Epithelial cell of esophagus (primary cell): ENCODE measurements at regions not wholly inside any gene's neighbourhood (a gene's known extent, or its start where the extent isn't known, plus 50 kb on each side); places are given as distances from the start of the nearest gene placed in this dataset.
A peak's percentile ranks its signal among the peaks of the same experiment; 100 is the strongest.

Source experiments
- DNase-seq: peaks from one replicate; pipeline ENCODE4 v3.0.0; 2010; ENCODE audit warnings: low read depth
- H3K4me3 ChIP-seq: 2 replicates; pipeline ENCODE4 v1.5.1; 2011; ENCODE audit warnings: mild to moderate bottlenecking, low read length, control low read depth
- TF ChIP-seq, protein P1 (sequence below): IDR thresholded peaks from 2 replicates; pipeline ENCODE4 v1.5.1; 2011; ENCODE audit warnings: low read depth, mild to moderate bottlenecking, low read length, control low read depth, inconsistent platforms; ENCODE audit not compliant: insufficient read depth; ENCODE audit errors: missing control alignments

DNA sequence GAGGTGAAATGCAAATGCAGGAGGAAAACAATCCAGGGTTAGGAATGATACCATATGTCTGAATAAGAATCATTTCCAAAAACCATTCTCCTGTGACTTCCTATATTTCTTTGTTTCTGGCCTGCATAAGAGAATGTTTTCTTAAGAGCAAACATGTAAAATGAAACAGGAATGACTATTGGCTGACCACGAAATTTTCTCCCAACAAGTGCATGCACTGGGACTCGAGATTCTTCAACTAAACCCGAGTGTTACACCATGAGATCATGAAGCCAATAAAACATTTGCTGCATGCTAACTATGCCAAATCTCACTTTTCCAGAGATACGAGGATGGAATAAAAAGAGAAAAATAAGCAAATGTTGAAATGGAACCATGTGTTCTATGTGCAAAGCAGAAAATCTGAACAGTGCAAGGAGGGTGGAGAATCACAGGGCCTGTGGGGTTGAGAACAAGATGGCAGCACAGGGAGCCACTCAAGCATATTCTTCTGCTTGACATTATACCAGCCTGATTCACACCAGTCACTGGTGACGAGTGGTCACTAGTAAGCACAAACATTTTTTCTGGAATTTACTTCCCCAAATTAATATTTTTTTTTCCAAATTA, 212.2 kb upstream of the FOXA2 start:
- no peak overlapping the region for H3K4me3 ChIP-seq
- TF ChIP-seq, protein P1, sequence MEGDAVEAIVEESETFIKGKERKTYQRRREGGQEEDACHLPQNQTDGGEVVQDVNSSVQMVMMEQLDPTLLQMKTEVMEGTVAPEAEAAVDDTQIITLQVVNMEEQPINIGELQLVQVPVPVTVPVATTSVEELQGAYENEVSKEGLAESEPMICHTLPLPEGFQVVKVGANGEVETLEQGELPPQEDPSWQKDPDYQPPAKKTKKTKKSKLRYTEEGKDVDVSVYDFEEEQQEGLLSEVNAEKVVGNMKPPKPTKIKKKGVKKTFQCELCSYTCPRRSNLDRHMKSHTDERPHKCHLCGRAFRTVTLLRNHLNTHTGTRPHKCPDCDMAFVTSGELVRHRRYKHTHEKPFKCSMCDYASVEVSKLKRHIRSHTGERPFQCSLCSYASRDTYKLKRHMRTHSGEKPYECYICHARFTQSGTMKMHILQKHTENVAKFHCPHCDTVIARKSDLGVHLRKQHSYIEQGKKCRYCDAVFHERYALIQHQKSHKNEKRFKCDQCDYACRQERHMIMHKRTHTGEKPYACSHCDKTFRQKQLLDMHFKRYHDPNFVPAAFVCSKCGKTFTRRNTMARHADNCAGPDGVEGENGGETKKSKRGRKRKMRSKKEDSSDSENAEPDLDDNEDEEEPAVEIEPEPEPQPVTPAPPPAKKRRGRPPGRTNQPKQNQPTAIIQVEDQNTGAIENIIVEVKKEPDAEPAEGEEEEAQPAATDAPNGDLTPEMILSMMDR, result no peak
- DNase-seq, result no peak

DNA sequence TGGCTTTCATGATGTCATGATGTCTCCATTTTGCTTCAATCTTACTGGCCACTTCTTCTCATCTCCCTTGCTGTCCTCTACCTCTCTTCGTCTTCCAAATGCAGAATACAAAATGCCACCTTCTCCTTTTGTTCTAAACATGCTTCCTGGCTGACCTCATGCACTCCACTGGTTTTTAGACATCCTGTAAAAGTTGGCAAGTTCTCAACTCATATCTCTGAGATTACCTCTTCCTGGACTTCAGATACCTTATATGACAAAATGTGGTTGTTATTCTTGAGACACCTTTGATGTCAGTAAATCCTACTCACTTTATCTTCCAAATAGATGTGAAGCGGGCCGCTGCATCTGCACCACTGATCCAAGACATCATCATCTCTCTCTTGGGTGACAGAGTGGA, 212.7 kb upstream of the FOXA2 start:
- peak; percentile 44 for DNase-seq
- TF ChIP-seq, protein P1, result no peak
- no peak overlapping the region for H3K4me3 ChIP-seq

- TF ChIP-seq, protein P1, result no peak
- DNase-seq, result no peak
- no peak overlapping the region for H3K4me3 ChIP-seq
Measured at GRCh38 chr20:22799687-22800086, 215.3 kb upstream of the FOXA2 start.

GRCh38 chr20:22800129-22800528, 215.8 kb upstream of the FOXA2 start:
- TF ChIP-seq, protein P1, result no peak
- DNase-seq, result no peak
- H3K4me3 ChIP-seq, result no peak overlapping the region

- no peak overlapping the region for H3K4me3 ChIP-seq
- no peak for DNase-seq
- TF ChIP-seq, protein P1, result no peak
Measured at GRCh38 chr20:22801528-22801927, 217.2 kb upstream of the FOXA2 start.

- TF ChIP-seq, protein P1, result no peak
- peak; percentile 50 for DNase-seq
- H3K4me3 ChIP-seq, result no peak overlapping the region
Measured at GRCh38 chr20:22802296-22802695, 217.9 kb upstream of the FOXA2 start.

GRCh38 chr20:22805219-22805618, 220.8 kb upstream of the FOXA2 start:
- no peak overlapping the region for H3K4me3 ChIP-seq
- TF ChIP-seq, protein P1, result no peak
- DNase-seq, result peak; percentile 89
